GM19023 (cell line): ENCODE measurements at regions not wholly inside any gene's neighbourhood (a gene's known extent, or its start where the extent isn't known, plus 50 kb on each side); places are given as distances from the start of the nearest gene placed in this dataset.

ENCODE experiments used
- ATAC-seq: cut with Tn5 transposase; IDR thresholded peaks from one replicate; pipeline ENCODE4 v1.9.1; 2021; ENCODE audit warnings: mild to moderate bottlenecking, moderate library complexity; ENCODE audit not compliant: unreplicated experiment

DNA sequence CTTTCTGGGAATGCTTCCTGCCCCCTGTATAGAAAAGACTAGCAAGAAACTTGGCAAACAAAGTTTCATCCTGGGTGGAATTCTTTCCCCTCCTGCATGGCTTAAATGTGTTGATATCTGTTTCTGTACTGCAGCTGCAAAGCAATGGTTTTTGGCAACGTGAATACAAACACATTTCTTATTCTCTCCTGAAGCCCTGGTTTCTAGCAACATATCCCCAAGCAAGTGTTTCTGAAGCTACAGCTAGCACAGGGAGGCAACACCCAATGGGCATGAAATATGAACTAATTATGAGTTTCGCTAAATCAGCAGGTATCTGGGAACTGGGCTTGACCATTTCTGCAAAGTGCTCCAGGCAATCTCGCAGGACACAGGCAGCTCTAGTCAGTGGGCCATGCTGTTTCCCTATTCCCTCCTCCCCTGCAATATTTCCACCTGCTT lies 392.3 kb upstream of the TMPO start:
- ATAC-seq = no peak

- ATAC-seq = no peak
These were observed 388.6 kb upstream of the TMPO start for GRCh38 chr12:98126637-98127335.

DNA sequence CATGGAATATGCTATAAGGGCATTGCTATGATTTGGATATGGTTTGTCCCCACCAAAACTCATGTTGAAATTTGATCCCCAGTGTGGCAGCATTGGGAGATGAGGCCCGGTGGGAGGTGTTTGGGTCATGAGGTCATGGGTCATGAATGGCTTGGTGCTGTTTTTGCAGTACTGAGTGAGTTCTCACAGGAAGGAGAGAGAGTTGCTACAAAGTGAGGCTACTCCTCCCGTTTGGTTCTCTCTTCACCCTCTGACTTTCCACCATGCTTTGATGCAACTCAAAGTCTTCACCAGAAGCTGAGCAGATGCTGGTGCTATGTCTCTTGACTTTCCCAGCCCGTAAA lies 388.1 kb upstream of the TMPO start:
- ATAC-seq = no peak

DNA sequence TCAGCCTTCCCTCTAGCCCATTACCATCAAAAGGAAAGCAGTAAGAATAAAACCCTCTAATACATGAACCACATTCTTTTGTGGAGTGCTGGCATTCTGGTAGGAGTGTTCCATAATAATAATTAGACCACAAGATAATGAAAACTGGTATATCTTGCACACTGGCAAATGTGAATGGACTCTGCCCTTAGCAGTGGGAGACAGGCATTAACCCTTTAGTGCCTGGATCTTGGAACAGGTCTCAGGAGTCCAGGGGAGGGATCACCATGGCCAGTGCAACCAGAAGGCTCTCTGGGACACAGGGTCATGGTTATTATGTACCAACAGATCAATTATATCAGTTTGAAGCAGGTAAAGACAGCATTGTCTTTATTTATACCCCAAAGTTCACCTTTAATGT lies 387.5 kb upstream of the TMPO start:
- ATAC-seq = no peak

DNA sequence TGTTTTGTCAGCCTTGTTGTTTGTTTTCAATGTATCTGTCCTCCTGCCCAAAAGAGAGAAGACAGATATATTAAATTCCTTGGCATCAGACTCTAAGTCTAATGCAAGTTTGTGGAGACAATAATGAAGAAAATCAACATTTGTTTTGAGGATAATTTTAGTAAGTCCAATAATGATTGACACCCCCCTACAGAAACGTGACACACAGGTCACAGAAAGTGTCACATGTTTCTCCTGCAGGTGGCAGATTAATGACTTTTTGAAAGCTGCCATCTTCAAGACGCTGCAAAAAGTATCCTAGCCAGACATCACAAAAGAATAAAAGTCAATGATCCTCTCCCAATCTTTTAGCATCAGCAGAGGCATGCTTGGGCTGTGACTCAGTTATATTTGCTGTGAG lies 378.8 kb upstream of the TMPO start:
- no peak for ATAC-seq

- ATAC-seq = no peak
These were observed 378.1 kb upstream of the TMPO start for GRCh38 chr12:98137278-98137677.

DNA sequence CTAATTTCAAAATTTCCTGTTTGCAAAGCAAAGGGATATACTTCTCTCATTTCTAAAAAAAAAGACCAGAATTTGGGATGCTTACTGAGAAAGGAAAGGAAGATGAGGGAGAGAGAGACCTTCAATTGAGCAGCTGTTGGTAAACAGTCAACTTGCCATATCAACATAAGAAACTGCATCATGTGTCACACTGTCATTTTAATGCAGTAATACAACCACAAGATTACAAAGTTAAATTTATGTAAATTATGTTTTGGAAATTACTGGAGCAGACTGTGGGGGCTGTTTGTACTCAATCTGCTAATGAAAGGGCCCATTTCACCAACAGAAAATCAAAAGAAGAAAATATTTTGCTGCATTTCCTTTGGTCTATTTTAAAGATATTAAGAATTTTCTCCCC lies 370.4 kb upstream of the TMPO start:
- no peak for ATAC-seq

DNA sequence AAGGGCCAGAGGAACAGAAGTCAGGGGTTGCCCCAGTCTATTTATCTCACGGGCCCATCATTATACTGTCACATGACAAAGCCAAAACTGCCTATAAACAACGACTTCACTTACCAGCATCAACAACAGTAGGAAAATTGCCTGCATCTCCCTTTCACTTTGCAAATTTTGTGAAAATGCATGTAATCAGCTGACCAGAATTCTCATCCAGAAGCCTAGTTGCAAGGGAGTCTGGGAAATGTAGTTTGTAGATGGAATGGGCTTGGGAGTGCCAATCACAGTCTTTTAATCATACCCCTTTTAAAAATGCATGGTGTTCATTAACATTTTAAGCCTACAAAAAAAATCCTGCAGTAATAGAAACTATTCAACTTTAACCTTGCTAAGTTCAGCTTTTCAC lies 369.3 kb upstream of the TMPO start:
- ATAC-seq = no peak

DNA sequence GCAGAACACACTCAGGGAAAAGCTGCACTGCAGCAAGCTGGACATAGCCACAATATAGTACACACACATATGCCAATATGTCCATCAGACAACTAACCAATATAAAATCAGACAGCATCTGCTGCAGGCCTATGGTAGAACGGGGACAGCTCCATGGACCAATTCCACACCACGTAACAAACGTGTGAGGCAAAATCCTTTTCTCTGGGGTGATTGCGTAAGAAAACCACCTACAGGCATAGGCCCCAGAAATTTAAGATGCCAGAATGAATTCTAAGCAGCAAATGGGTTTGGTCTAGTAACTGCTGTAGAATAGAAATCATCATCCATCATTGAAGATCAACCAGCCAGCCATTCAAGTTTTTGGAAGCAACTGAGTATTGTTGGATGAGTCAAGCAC lies 368.9 kb upstream of the TMPO start:
- no peak for ATAC-seq

DNA sequence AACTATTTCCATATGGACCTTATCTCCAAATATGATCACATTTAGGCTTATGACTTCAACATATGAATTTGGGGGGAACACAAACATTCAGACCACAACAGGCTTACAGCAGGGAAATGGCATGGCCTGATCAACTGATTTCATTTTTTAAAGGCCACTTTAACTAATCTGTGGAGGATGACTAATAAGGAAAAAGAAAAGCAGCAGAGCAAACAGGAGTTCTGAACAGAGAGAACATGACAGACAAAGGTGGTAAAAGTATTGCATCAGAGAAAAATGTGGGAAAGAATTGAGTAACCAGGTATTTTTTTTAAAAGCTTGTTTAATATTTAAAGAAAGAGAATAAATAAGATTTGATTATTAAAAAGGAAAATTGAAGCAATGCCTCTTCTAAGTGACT lies 366.1 kb upstream of the TMPO start:
- ATAC-seq = no peak

GRCh38 chr12:98149691-98150210 lies 365.6 kb upstream of the TMPO start:
- no peak for ATAC-seq

DNA sequence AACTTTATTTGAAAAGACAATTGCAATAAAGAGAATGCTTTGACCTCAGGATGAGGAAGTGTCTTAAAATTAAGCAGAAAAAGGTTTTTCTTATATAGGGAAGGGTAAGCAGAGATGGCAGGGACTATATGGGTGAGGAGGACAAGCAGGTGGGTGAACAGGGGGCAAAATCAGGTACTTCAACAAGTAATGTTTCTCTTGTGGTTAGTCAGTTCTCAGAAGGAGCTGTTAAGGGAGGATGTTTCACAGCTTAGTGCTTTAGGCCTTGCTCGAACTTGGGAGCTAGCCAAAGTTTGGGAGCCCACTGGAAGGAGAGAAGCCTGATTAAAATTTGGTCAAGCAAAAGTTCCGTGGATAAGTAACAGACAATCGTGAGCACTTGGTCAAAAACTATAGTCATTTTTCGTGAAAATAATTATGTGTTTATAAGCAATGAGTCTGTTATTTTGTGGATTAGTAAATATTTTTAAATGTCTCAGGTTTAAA lies 364.2 kb upstream of the TMPO start:
- no peak for ATAC-seq

DNA sequence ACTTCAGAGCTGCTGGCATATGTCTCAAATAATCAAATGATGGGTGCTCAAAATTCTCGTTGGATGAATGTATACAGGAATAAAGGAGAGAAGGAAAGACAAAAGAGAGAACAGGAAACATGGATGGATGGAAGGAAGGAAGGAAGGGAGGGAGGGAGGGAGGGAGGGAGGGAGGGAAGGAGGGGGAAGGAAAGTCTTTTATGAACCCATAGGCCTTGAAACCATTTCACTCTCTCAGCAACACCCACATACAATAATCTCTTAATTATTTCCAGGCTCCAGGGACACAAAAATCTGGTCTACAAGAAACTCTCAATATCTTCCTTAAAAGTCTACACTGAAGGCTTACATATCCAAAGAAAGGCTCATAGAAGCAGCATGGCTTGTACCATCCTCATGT lies 363.4 kb upstream of the TMPO start:
- no peak for ATAC-seq

- no peak for ATAC-seq
These were observed 360.5 kb upstream of the TMPO start for GRCh38 chr12:98154850-98155249.

GRCh38 chr12:98156697-98157096 lies 358.7 kb upstream of the TMPO start:
- no peak for ATAC-seq

GRCh38 chr12:98162906-98163678 lies 352.3 kb upstream of the TMPO start:
- ATAC-seq = no peak

DNA sequence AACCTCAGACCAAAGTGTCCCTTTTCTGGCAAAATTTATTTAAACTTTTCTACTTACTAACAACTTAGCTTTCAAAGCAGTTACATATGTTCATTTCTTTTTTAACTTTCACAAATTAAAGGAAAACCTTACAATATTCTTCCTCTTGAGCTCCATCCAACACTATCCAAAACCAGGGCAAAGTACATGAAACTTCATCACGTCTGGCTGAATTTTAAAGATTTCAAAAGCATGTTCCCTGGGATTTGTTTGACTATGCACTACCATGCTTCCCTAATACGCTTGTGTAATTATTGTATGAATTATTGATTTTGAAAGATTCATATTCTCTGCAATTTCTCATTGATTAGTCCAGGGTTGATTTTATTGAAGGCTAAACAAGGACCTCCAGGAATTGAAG lies 343.1 kb upstream of the TMPO start:
- ATAC-seq = no peak

DNA sequence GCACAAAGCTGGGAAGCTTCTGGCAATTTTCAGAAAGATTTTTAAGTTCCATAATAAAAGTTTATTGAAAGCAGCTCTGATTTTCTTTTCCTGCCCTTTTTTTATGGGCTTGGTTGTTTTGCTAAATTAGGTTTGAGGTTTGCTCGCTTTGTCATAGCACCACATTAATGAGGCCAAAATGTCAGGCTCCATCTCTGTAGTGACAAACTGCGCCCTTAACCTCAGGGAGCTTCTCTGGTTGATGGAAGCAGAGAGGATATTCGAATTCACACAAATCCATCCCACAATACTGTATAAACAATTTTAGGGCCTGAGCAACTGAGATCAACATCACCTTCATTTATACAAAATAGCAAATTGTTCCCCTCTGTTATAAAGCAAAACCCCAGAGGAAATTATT lies 342.6 kb upstream of the TMPO start:
- no peak for ATAC-seq

DNA sequence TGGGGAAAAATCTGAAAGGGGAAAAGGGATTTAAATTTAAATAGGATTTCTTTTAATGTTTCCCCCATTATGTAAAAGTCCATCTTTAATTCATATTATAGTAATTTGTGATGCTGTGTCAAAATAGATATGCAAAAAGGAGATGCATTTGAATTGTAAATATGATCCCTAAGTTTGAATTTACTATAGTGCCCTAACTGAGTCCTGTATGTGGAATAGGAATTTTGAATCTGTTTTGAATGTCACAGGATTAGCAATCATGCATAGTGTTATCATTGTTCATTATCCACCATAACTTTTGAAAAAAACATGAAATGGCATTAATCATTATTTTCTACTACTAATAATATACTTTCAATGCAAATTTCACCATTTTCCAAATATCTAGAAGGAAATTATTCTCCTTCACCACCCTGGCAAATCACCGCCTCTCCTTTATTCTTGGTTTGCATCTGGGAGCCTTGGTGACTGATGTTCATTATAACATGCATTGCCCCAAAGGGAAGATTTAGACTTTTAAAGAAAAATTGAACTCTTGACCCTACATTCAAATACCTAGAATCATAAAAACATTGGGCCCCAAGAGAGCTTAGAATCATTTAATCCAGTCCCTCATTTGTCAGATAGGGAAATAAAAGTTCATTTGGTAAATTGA lies 341.5 kb upstream of the TMPO start:
- no peak for ATAC-seq

- no peak for ATAC-seq
These were observed 341.0 kb upstream of the TMPO start for GRCh38 chr12:98174428-98174809.

GRCh38 chr12:98178126-98178525 lies 337.3 kb upstream of the TMPO start:
- no peak for ATAC-seq

- no peak for ATAC-seq
These were observed 336.2 kb upstream of the TMPO start for GRCh38 chr12:98179151-98179550.
